ENCODE measurements at regions not wholly inside any gene's neighbourhood (a gene's known extent, or its start where the extent isn't known, plus 50 kb on each side); places are given as distances from the start of the nearest gene placed in this dataset.

GRCh38 chr6:66866801-66867200 lies 1159.8 kb upstream of the EYS start:
- in situ Hi-C loops (cut with MboI; ENCODE audit: low pct_ligation_motif_present in 1 of 4, low pct_unique_long_range_greater_than_20kb in 1 of 4, low sequenced_read_pairs in 3 of 4) (no loop called here), intact Hi-C loops (cut with DNase I; ENCODE audit: low total_unique reads) (no loop called here)
- no peak for TF ChIP-seq POLR2A (IDR thresholded peaks at IDR 0.05)
- no peak for TF ChIP-seq POLR2AphosphoS5 (IDR thresholded peaks at IDR 0.05)
- TF ChIP-seq EP300 (IDR thresholded peaks at IDR 0.05; ENCODE audit: low read depth), result no peak
- no peak for TF ChIP-seq CTCF (IDR thresholded peaks at IDR 0.05)
- Histone ChIP-seq H3K9me3 (no peaks in the 10 kb centered on the region), H3K4me3 (no peak overlapping the region), H3K27me3 (no peaks in the 10 kb centered on the region), H3K4me1 (no peaks in the 10 kb centered on the region), H3K27ac (no peak overlapping the region), H3K36me3 (no peaks in the 10 kb centered on the region)
- WGBS, 2 donors (ENCODE audit: low coverage in 1 of 2), result 70 to 92% methylated on average over 1 of the region's 1 CpG
- no peak for DNase-seq

GRCh38 chr6:66865771-66866170 lies 1158.7 kb upstream of the EYS start:
- Histone ChIP-seq H3K27ac (no peak overlapping the region), H3K36me3 (no peaks in the 10 kb centered on the region), H3K4me3 (no peak overlapping the region), H3K9me3 (no peaks in the 10 kb centered on the region), H3K4me1 (no peaks in the 10 kb centered on the region), H3K27me3 (no peaks in the 10 kb centered on the region)
- intact Hi-C loops (cut with DNase I; ENCODE audit: low total_unique reads) (no loop called here), in situ Hi-C loops (cut with MboI; ENCODE audit: low pct_ligation_motif_present in 1 of 4, low pct_unique_long_range_greater_than_20kb in 1 of 4, low sequenced_read_pairs in 3 of 4) (no loop called here)
- no peak for TF ChIP-seq CTCF (IDR thresholded peaks at IDR 0.05)
- no peak for TF ChIP-seq EP300 (IDR thresholded peaks at IDR 0.05; ENCODE audit: low read depth)
- no peak for TF ChIP-seq POLR2A (IDR thresholded peaks at IDR 0.05)
- TF ChIP-seq POLR2AphosphoS5 (IDR thresholded peaks at IDR 0.05), result no peak
- DNase-seq, result no peak

GRCh38 chr6:66861007-66861541 lies 1154.0 kb upstream of the EYS start:
- no peaks in the 10 kb centered on the region for H3K36me3 ChIP-seq
- no peaks in the 10 kb centered on the region for H3K27me3 ChIP-seq
- 52 to 60% methylated on average over 2 of the region's 2 CpGs for WGBS, 2 donors (ENCODE audit: low coverage in 1 of 2)
- TF ChIP-seq EP300 (IDR thresholded peaks at IDR 0.05; ENCODE audit: low read depth), result no peak
- TF ChIP-seq POLR2AphosphoS5 (IDR thresholded peaks at IDR 0.05), result no peak
- no peak for TF ChIP-seq POLR2A (IDR thresholded peaks at IDR 0.05)
- TF ChIP-seq CTCF (IDR thresholded peaks at IDR 0.05), result no peak
- no peaks in the 10 kb centered on the region for H3K4me1 ChIP-seq
- no peak for DNase-seq
- intact Hi-C loops (cut with DNase I; ENCODE audit: low total_unique reads) (no loop called here), in situ Hi-C loops (cut with MboI; ENCODE audit: low pct_ligation_motif_present in 1 of 4, low pct_unique_long_range_greater_than_20kb in 1 of 4, low sequenced_read_pairs in 3 of 4) (no loop called here)
- no peak overlapping the region for H3K27ac ChIP-seq
- H3K9me3 ChIP-seq, result no peaks in the 10 kb centered on the region
- H3K4me3 ChIP-seq, result no peak overlapping the region

GRCh38 chr6:66860328-66860727 lies 1153.3 kb upstream of the EYS start:
- Histone ChIP-seq H3K9me3 (no peaks in the 10 kb centered on the region), H3K4me3 (no peak overlapping the region), H3K27me3 (no peaks in the 10 kb centered on the region), H3K4me1 (no peaks in the 10 kb centered on the region), H3K27ac (no peak overlapping the region), H3K36me3 (no peaks in the 10 kb centered on the region)
- in situ Hi-C loops (cut with MboI; ENCODE audit: low pct_ligation_motif_present in 1 of 4, low pct_unique_long_range_greater_than_20kb in 1 of 4, low sequenced_read_pairs in 3 of 4) (no loop called here), intact Hi-C loops (cut with DNase I; ENCODE audit: low total_unique reads) (no loop called here)
- TF ChIP-seq POLR2AphosphoS5 (IDR thresholded peaks at IDR 0.05) (no peak), EP300 (IDR thresholded peaks at IDR 0.05; ENCODE audit: low read depth) (no peak), CTCF (IDR thresholded peaks at IDR 0.05) (no peak), POLR2A (IDR thresholded peaks at IDR 0.05) (no peak)
- WGBS, 2 donors (ENCODE audit: low coverage in 1 of 2), result 36 to 71% methylated on average over 3 of the region's 3 CpGs
- DNase-seq, result no peak
